Liver (tissue), 8 donors: ENCODE measurements at regions not wholly inside any gene's neighbourhood (a gene's known extent, or its start where the extent isn't known, plus 50 kb on each side); places are given as distances from the start of the nearest gene placed in this dataset.

Experiments used
- DNase-seq: peaks from one replicate; pipeline ENCODE4 v3.0.0-alpha.2; 2017; ENCODE audit warnings: low spot score
- H3K27ac ChIP-seq, 2 donors: one replicate each; pipeline ENCODE4 v1.7.0; 2013; ENCODE audit warnings: inconsistent platforms in 2 of 2, low read length in 2 of 2, control low read depth in 1 of 2, low read depth in 1 of 2, mild to moderate bottlenecking in 1 of 2
- H3K27me3 ChIP-seq, 4 donors: one replicate each; pipeline versions ENCODE4 v1.6.1 to v1.7.0; 2013; ENCODE audit warnings: low read length in 3 of 4, inconsistent platforms in 1 of 4, mild to moderate bottlenecking in 1 of 4, moderate library complexity in 1 of 4; ENCODE audit not compliant: control insufficient read depth in 4 of 4, insufficient read depth in 4 of 4
- H3K36me3 ChIP-seq, 4 donors: one replicate each; pipeline versions ENCODE4 v1.6.1 to v1.7.0; 2013; ENCODE audit warnings: low read length in 3 of 4, mild to moderate bottlenecking in 3 of 4, low read depth in 1 of 4, moderate library complexity in 1 of 4; ENCODE audit not compliant: control insufficient read depth in 4 of 4, insufficient read depth in 3 of 4
- H3K4me1 ChIP-seq, 4 donors: one replicate each; pipeline versions ENCODE4 v1.6.1 to v1.7.0; 2013; ENCODE audit warnings: low read length in 3 of 4, mild to moderate bottlenecking in 3 of 4, moderate library complexity in 1 of 4; ENCODE audit not compliant: control insufficient read depth in 4 of 4, insufficient read depth in 4 of 4
- H3K4me3 ChIP-seq, 3 donors: one replicate each; pipeline versions ENCODE4 v1.6.1 to v1.7.0; 2013; ENCODE audit warnings: low read length in 3 of 3, control low read depth in 1 of 3, low read depth in 1 of 3, mild to moderate bottlenecking in 1 of 3
- H3K9ac ChIP-seq, 2 donors: one replicate each; pipeline ENCODE4 v1.7.0; 2013; ENCODE audit warnings: low read length in 2 of 2, mild to moderate bottlenecking in 2 of 2, moderate library complexity in 2 of 2, control low read depth in 1 of 2, low read depth in 1 of 2
- H3K9me3 ChIP-seq, 4 donors: one replicate each; pipeline versions ENCODE4 v1.6.1 to v1.7.0; 2013; ENCODE audit warnings: low read length in 3 of 4; ENCODE audit not compliant: control insufficient read depth in 4 of 4
- EGR1 ChIP-seq, 2 donors: IDR thresholded peaks; 2 replicates each; pipeline ENCODE4 v1.6.1; 2016 to 2018; ENCODE audit warnings: antibody characterized with exemption in 2 of 2, low read depth in 2 of 2
- FOXA1 ChIP-seq: IDR thresholded peaks from 2 replicates; pipeline ENCODE4 v1.6.1; 2016; ENCODE audit warnings: antibody characterized with exemption
- GABPA ChIP-seq, 2 donors: IDR thresholded peaks in 1 of 2; conservative IDR thresholded peaks in 1 of 2; 2 replicates each; pipeline ENCODE4 v1.6.1; 2016; ENCODE audit warnings: antibody characterized with exemption in 2 of 2, mild to moderate bottlenecking in 1 of 2, moderate library complexity in 1 of 2
- HNF4A ChIP-seq, 2 donors: conservative IDR thresholded peaks; 2 replicates each; pipeline ENCODE4 v1.6.1; 2016; ENCODE audit warnings: antibody characterized with exemption in 2 of 2, mild to moderate bottlenecking in 2 of 2
- HNF4G ChIP-seq: IDR thresholded peaks from 2 replicates; pipeline ENCODE4 v1.6.1; 2016; ENCODE audit warnings: antibody characterized with exemption
- JUND ChIP-seq, 2 donors: IDR thresholded peaks; 2 replicates each; pipeline ENCODE4 v1.6.1; 2016; ENCODE audit warnings: antibody characterized with exemption in 2 of 2
- MAX ChIP-seq: IDR thresholded peaks from 2 replicates; pipeline ENCODE4 v1.6.1; 2016; ENCODE audit warnings: antibody characterized with exemption
- NR2F2 ChIP-seq: IDR thresholded peaks from 2 replicates; pipeline ENCODE4 v1.6.1; 2016; ENCODE audit warnings: antibody characterized with exemption
- RAD21 ChIP-seq, 2 donors: IDR thresholded peaks; 2 replicates each; pipeline ENCODE4 v1.6.1; 2016; ENCODE audit warnings: antibody characterized with exemption in 2 of 2, mild to moderate bottlenecking in 2 of 2
- RXRA ChIP-seq, 2 donors: IDR thresholded peaks; 2 replicates each; pipeline ENCODE4 v1.6.1; 2017 to 2018; ENCODE audit warnings: antibody characterized with exemption in 2 of 2, mild to moderate bottlenecking in 1 of 2
- SP1 ChIP-seq: IDR thresholded peaks from 2 replicates; pipeline ENCODE4 v1.6.1; 2018; ENCODE audit warnings: antibody characterized with exemption, mild to moderate bottlenecking
- TAF1 ChIP-seq: conservative IDR thresholded peaks from 2 replicates; pipeline ENCODE4 v1.6.1; 2016; ENCODE audit warnings: antibody characterized with exemption, mild to moderate bottlenecking
- YY1 ChIP-seq: IDR thresholded peaks from 2 replicates; pipeline ENCODE4 v1.6.1; 2016; ENCODE audit warnings: antibody characterized with exemption, mild to moderate bottlenecking
- WGBS: extraction: QIAGEN DNeasy Blood & Tissue Kit; methylation state at CpG from one replicate; pipeline ENCODE4 v1.1.7; 2013; 5-methylcytosine and 5-hydroxymethylcytosine counted together
- TF ChIP-seq, protein P1 (sequence below): IDR thresholded peaks from 2 replicates; pipeline ENCODE4 v1.6.1; 2016; ENCODE audit warnings: antibody characterized with exemption
- TF ChIP-seq, protein P2 (sequence below): fragments of 150-350 bp; IDR thresholded peaks from 2 replicates; pipeline ENCODE4 v1.5.1; 2017; ENCODE audit warnings: improper control_type of control experiment, low read depth, low read length; ENCODE audit not compliant: missing input control
- TF ChIP-seq, protein P3 (sequence below): IDR thresholded peaks from 2 replicates; pipeline ENCODE4 v1.6.1; 2016; ENCODE audit warnings: antibody characterized with exemption, mild to moderate bottlenecking
- TF ChIP-seq, protein P4 (sequence below): IDR thresholded peaks from 2 replicates; pipeline ENCODE4 v1.6.1; 2016; ENCODE audit warnings: antibody characterized with exemption
- donor health status: healthy.
- donor health status: healthy.
- donor health status: healthy.
- donor health status: healthy.
- donor health status: healthy.

DNA sequence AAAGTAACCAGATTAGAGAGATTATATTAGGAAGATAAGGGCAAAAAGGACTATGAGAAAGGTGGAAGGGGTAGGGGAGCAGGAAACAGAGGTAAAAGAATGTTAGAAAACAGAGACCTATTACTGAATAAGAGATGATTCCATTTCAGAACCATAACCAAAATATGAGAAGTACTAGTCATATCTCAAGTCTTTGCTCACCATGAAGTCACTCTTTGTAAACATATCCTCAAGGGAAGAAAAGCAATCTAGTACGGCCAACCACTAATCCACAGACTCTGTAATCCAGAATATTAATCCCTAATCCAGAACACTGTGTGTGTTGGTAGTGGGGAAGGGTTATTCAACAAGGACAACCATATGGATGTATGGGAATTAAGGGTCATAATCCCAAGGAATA, 92.0 kb downstream of the CDCA7 start (continued):
- no peak for TF ChIP-seq NR2F2
- TF ChIP-seq, protein P1, sequence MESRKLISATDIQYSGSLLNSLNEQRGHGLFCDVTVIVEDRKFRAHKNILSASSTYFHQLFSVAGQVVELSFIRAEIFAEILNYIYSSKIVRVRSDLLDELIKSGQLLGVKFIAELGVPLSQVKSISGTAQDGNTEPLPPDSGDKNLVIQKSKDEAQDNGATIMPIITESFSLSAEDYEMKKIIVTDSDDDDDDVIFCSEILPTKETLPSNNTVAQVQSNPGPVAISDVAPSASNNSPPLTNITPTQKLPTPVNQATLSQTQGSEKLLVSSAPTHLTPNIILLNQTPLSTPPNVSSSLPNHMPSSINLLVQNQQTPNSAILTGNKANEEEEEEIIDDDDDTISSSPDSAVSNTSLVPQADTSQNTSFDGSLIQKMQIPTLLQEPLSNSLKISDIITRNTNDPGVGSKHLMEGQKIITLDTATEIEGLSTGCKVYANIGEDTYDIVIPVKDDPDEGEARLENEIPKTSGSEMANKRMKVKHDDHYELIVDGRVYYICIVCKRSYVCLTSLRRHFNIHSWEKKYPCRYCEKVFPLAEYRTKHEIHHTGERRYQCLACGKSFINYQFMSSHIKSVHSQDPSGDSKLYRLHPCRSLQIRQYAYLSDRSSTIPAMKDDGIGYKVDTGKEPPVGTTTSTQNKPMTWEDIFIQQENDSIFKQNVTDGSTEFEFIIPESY: no peak

DNA sequence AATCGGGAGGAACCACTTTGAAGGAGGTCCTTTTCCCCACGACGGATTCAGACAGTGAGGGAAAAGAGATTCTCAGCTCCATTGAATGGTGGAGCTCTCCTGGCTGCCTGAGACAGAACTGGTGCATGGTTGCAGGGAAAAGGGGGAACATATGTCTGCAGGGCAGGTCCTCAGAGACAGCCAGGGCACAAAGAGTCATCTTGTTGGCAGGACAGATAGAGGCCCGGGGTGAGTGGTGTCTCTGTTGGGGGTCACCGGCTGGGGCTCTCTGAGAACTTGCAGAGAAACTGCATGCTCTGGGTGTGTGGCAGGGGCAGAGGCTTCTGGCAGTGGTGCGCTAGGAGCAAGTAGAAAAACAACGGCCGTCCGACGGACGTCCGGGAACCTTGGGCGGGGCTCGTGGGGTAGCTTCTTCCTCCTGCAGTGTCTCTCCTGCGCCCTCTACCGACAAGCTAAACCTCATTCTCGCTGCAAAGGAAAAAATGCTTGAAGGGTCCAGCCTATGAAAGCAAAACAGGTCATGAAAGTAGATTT, 94.3 kb downstream of the CDCA7 start:
- H3K27ac ChIP-seq: no peak overlapping the region

More for the DNA sequence above, 94.3 kb downstream of the CDCA7 start:
- peak; percentile 31 for TF ChIP-seq SP1
- TF ChIP-seq, protein P2, sequence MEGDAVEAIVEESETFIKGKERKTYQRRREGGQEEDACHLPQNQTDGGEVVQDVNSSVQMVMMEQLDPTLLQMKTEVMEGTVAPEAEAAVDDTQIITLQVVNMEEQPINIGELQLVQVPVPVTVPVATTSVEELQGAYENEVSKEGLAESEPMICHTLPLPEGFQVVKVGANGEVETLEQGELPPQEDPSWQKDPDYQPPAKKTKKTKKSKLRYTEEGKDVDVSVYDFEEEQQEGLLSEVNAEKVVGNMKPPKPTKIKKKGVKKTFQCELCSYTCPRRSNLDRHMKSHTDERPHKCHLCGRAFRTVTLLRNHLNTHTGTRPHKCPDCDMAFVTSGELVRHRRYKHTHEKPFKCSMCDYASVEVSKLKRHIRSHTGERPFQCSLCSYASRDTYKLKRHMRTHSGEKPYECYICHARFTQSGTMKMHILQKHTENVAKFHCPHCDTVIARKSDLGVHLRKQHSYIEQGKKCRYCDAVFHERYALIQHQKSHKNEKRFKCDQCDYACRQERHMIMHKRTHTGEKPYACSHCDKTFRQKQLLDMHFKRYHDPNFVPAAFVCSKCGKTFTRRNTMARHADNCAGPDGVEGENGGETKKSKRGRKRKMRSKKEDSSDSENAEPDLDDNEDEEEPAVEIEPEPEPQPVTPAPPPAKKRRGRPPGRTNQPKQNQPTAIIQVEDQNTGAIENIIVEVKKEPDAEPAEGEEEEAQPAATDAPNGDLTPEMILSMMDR: peak; percentile 73
- no peak for TF ChIP-seq MAX
- no peak for TF ChIP-seq FOXA1
- peak in 1 of 2 donors; percentile 49 for TF ChIP-seq GABPA (IDR thresholded peaks at IDR 0.05 in 1 of 2, conservative IDR thresholded peaks at IDR 0.05 in 1 of 2)
- no peak for TF ChIP-seq JUND (IDR thresholded peaks at IDR 0.05)
- no peak for TF ChIP-seq EGR1 (IDR thresholded peaks at IDR 0.05; ENCODE audit: low read depth in 2 of 2)
- TF ChIP-seq TAF1: no peak
- no peak for TF ChIP-seq NR2F2
- peak in 1 of 2 donors; percentile 4 for TF ChIP-seq RXRA (IDR thresholded peaks at IDR 0.05)
- TF ChIP-seq YY1: peak; percentile 37
- no peak for TF ChIP-seq HNF4A (conservative IDR thresholded peaks at IDR 0.05)
- TF ChIP-seq HNF4G: no peak
- TF ChIP-seq RAD21 (IDR thresholded peaks at IDR 0.05): peak; percentile 83 to 84
- TF ChIP-seq, protein P3, sequence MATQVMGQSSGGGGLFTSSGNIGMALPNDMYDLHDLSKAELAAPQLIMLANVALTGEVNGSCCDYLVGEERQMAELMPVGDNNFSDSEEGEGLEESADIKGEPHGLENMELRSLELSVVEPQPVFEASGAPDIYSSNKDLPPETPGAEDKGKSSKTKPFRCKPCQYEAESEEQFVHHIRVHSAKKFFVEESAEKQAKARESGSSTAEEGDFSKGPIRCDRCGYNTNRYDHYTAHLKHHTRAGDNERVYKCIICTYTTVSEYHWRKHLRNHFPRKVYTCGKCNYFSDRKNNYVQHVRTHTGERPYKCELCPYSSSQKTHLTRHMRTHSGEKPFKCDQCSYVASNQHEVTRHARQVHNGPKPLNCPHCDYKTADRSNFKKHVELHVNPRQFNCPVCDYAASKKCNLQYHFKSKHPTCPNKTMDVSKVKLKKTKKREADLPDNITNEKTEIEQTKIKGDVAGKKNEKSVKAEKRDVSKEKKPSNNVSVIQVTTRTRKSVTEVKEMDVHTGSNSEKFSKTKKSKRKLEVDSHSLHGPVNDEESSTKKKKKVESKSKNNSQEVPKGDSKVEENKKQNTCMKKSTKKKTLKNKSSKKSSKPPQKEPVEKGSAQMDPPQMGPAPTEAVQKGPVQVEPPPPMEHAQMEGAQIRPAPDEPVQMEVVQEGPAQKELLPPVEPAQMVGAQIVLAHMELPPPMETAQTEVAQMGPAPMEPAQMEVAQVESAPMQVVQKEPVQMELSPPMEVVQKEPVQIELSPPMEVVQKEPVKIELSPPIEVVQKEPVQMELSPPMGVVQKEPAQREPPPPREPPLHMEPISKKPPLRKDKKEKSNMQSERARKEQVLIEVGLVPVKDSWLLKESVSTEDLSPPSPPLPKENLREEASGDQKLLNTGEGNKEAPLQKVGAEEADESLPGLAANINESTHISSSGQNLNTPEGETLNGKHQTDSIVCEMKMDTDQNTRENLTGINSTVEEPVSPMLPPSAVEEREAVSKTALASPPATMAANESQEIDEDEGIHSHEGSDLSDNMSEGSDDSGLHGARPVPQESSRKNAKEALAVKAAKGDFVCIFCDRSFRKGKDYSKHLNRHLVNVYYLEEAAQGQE: no peak
- TF ChIP-seq, protein P4, sequence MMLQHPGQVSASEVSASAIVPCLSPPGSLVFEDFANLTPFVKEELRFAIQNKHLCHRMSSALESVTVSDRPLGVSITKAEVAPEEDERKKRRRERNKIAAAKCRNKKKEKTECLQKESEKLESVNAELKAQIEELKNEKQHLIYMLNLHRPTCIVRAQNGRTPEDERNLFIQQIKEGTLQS: no peak
- 27% methylated on average over 17 of the region's 17 CpGs for WGBS
- peak overlapping the region in 2 of 3 donors; percentile 34 to 50 for H3K4me3 ChIP-seq
- DNase-seq: peak; percentile 71
- H3K4me1 ChIP-seq: no peaks in the 10 kb centered on the region
- peaks cover 0 to 6% (median 0%) of the 10 kb centered on the region in 4 donors for H3K27me3 ChIP-seq
- no peaks in the 10 kb centered on the region for H3K36me3 ChIP-seq
- H3K9ac ChIP-seq: no peak overlapping the region
- no peaks in the 10 kb centered on the region for H3K9me3 ChIP-seq
